ENCODE measurements at regions not wholly inside any gene's neighbourhood (a gene's known extent, or its start where the extent isn't known, plus 50 kb on each side); places are given as distances from the start of the nearest gene placed in this dataset.

DNA sequence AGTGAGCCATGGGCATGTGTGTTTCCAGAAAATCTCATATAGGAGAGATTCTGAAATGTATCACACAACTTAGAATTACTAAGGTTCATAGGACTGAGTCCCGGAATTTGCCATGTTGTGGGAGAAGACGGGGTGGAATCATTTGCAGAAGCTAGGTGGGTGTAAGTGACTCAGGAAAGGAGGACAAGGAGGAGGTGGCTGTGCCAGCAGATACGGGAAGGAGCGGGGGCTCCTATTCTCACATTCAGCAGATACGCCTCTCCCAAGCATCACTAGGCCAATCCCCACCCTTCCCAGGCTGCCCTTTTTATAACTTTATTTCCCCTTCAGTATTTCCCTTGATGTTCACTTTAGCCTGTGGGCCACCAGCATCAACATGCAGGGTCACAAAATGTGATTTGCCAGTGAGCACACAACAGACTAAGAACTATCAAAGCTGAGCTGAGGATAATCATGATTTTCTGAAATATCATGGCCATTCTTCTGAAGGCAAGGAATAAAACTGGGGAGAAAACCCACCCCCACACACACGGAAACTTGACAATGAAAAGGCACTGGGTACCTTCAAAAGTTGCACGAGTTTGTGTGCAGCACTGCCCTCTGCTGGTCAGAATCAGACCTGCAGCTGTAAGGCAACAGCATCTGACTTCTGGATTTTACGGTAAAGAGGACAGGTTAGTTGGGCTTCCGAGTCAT, 133.2 kb downstream of the MTX3 start:
- H3K36me3 ChIP-seq (ENCODE audit: insufficient read depth, low read length) = no peaks in the 10 kb centered on the region
- no peak overlapping the region for H3K4me2 ChIP-seq (ENCODE audit: insufficient read depth, low read length)
- 0 out of 2 replicates have a peak, but pooled peaks cover 3% of the 10 kb centered on the region for H3K4me1 ChIP-seq (ENCODE audit: insufficient read depth, low read length)
- H2AFZ ChIP-seq (ENCODE audit: low read depth, low read length) = peak overlapping the region; percentile 35; the same call in 1 of the 2 replicates
- ATAC-seq (ENCODE audit: insufficient read depth, low read depth) (peak; percentile 82), DNase-seq (peak; percentile 77)
- no peak overlapping the region for H3K4me3 ChIP-seq (ENCODE audit: low read depth in 1 of 2, low read length in 2 of 2)
- no peak overlapping the region for H3K27ac ChIP-seq (ENCODE audit: low read length)
- no peaks in the 10 kb centered on the region for H3K9me3 ChIP-seq (ENCODE audit: insufficient read depth, low read length, severe bottlenecking)
- TF ChIP-seq EZH2 (IDR thresholded peaks at IDR 0.05; ENCODE audit: borderline replicate concordance, low read depth, low read length, severe bottlenecking) = no peak
- peak; percentile 98 for TF ChIP-seq CTCF (IDR thresholded peaks at IDR 0.05; ENCODE audit: borderline replicate concordance, extremely low read depth, low read length, poor library complexity, severe bottlenecking)
- no peaks in the 10 kb centered on the region for H4K20me1 ChIP-seq (ENCODE audit: insufficient read depth, low read length)
- H3K27me3 ChIP-seq (ENCODE audit: insufficient read depth, low read length, poor library complexity) = peaks cover 3% of the 10 kb centered on the region
- H3K9ac ChIP-seq (ENCODE audit: low read depth, low read length) = no peak overlapping the region
- no peaks in the 10 kb centered on the region for H3K79me2 ChIP-seq (ENCODE audit: insufficient read depth, low read length)

- Histone ChIP-seq H3K9ac (ENCODE audit: low read depth, low read length) (no peak overlapping the region), H3K36me3 (ENCODE audit: insufficient read depth, low read length) (no peaks in the 10 kb centered on the region), H2AFZ (ENCODE audit: low read depth, low read length) (no peak overlapping the region), H3K79me2 (ENCODE audit: insufficient read depth, low read length) (no peaks in the 10 kb centered on the region), H3K9me3 (ENCODE audit: insufficient read depth, low read length, severe bottlenecking) (no peaks in the 10 kb centered on the region), H3K27me3 (ENCODE audit: insufficient read depth, low read length, poor library complexity) (peaks cover 2% of the 10 kb centered on the region), H3K27ac (ENCODE audit: low read length) (no peak overlapping the region), H3K4me1 (ENCODE audit: insufficient read depth, low read length) (0 out of 2 replicates have a peak, but pooled peaks cover 3% of the 10 kb centered on the region), H4K20me1 (ENCODE audit: insufficient read depth, low read length) (no peaks in the 10 kb centered on the region), H3K4me3 (ENCODE audit: low read depth in 1 of 2, low read length in 2 of 2) (no peak overlapping the region), H3K4me2 (ENCODE audit: insufficient read depth, low read length) (no peak overlapping the region)
- TF ChIP-seq CTCF (IDR thresholded peaks at IDR 0.05; ENCODE audit: borderline replicate concordance, extremely low read depth, low read length, poor library complexity, severe bottlenecking) = no peak
- TF ChIP-seq EZH2 (IDR thresholded peaks at IDR 0.05; ENCODE audit: borderline replicate concordance, low read depth, low read length, severe bottlenecking) = no peak
- no peak for ATAC-seq (ENCODE audit: insufficient read depth, low read depth)
- DNase-seq = no peak
Observed at GRCh38 chr5:79856456-79857055, 134.5 kb downstream of the MTX3 start.

GRCh38 chr5:79853676-79854418, 137.2 kb downstream of the MTX3 start:
- H3K4me2 ChIP-seq (ENCODE audit: insufficient read depth, low read length) = no peak overlapping the region
- no peak overlapping the region for H3K9ac ChIP-seq (ENCODE audit: low read depth, low read length)
- H2AFZ ChIP-seq (ENCODE audit: low read depth, low read length) = no peak overlapping the region
- no peaks in the 10 kb centered on the region for H3K36me3 ChIP-seq (ENCODE audit: insufficient read depth, low read length)
- H3K79me2 ChIP-seq (ENCODE audit: insufficient read depth, low read length) = no peaks in the 10 kb centered on the region
- DNase-seq = no peak
- H4K20me1 ChIP-seq (ENCODE audit: insufficient read depth, low read length) = no peaks in the 10 kb centered on the region
- no peak overlapping the region for H3K4me3 ChIP-seq (ENCODE audit: low read depth in 1 of 2, low read length in 2 of 2)
- no peaks in the 10 kb centered on the region for H3K9me3 ChIP-seq (ENCODE audit: insufficient read depth, low read length, severe bottlenecking)
- TF ChIP-seq CTCF (IDR thresholded peaks at IDR 0.05; ENCODE audit: borderline replicate concordance, extremely low read depth, low read length, poor library complexity, severe bottlenecking) = no peak
- TF ChIP-seq EZH2 (IDR thresholded peaks at IDR 0.05; ENCODE audit: borderline replicate concordance, low read depth, low read length, severe bottlenecking) = no peak
- ATAC-seq (ENCODE audit: insufficient read depth, low read depth) = no peak
- no peaks in the 10 kb centered on the region for H3K27me3 ChIP-seq (ENCODE audit: insufficient read depth, low read length, poor library complexity)
- no peak overlapping the region for H3K27ac ChIP-seq (ENCODE audit: low read length)
- 0 out of 2 replicates have a peak, but pooled peaks cover 3% of the 10 kb centered on the region for H3K4me1 ChIP-seq (ENCODE audit: insufficient read depth, low read length)

All from DND-41 (cell line).